A673 (cell line): ENCODE measurements at regions not wholly inside any gene's neighbourhood (a gene's known extent, or its start where the extent isn't known, plus 50 kb on each side); places are given as distances from the start of the nearest gene placed in this dataset.

ENCODE experiments used
- BruUV-seq: library from RNA; stranded (reverse); fragments of 400-500 nt; replicated peaks from 2 replicates; lab custom pipeline; 2021; lab: Mats Ljungman, UMichigan
- CTCF ChIA-PET: fragments of 300-600 bp; sonication (Branson Sonifier 250); formaldehyde crosslinking; loops from one replicate; lab custom pipeline; 2022; ENCODE audit warnings: antibody characterized with exemption; lab: Charles Lee
- POLR2A ChIA-PET: fragments of 300-600 bp; sonication (Branson Sonifier 250); formaldehyde crosslinking; loops from one replicate; lab custom pipeline; 2022; ENCODE audit warnings: antibody characterized with exemption; ENCODE audit not compliant: low non-redundant PET; lab: Charles Lee
- DNase-seq: peaks from one replicate; pipeline ENCODE4 v3.0.0-alpha.2; 2015; ENCODE audit warnings: low spot score
- H3K27ac ChIP-seq: fragments of 200-600 bp; sonication (generic); 2 replicates; pipeline ENCODE4 v1.5.1; 2016; ENCODE audit warnings: mixed run types, low read depth, mild to moderate bottlenecking, mixed read lengths, antibody characterized with exemption, low read length; ENCODE audit not compliant: poor library complexity, severe bottlenecking
- H3K27me3 ChIP-seq: fragments of 200-600 bp; sonication (generic); replicated peaks from 2 replicates; pipeline ENCODE4 v1.6.1; 2017; ENCODE audit warnings: mixed run types, low read depth, mild to moderate bottlenecking, mixed read lengths, antibody characterized with exemption, low read length; ENCODE audit not compliant: insufficient read depth, poor library complexity
- H3K36me3 ChIP-seq: fragments of 200-600 bp; sonication (generic); 2 replicates; pipeline ENCODE4 v1.6.1; 2016; ENCODE audit warnings: mixed run types, mild to moderate bottlenecking, mixed read lengths, antibody characterized with exemption, low read length; ENCODE audit not compliant: insufficient read depth, poor library complexity, severe bottlenecking
- H3K4me1 ChIP-seq: fragments of 200-600 bp; sonication (generic); 2 replicates; pipeline ENCODE4 v1.6.1; 2017; ENCODE audit warnings: mixed run types, mild to moderate bottlenecking, mixed read lengths, antibody characterized with exemption, low read length; ENCODE audit not compliant: insufficient read depth, poor library complexity, severe bottlenecking
- H3K4me3 ChIP-seq: fragments of 200-600 bp; sonication (generic); 2 replicates; pipeline ENCODE4 v1.5.1; 2016; ENCODE audit warnings: low read depth, mixed run types, mild to moderate bottlenecking, mixed read lengths, low read length; ENCODE audit not compliant: poor library complexity, severe bottlenecking
- H3K9me3 ChIP-seq: fragments of 200-600 bp; sonication (generic); 2 replicates; pipeline ENCODE4 v1.6.1; 2016; ENCODE audit warnings: mixed run types, low read depth, mild to moderate bottlenecking, mixed read lengths, antibody characterized with exemption, low read length; ENCODE audit not compliant: poor library complexity, severe bottlenecking
- CTCF ChIP-seq: fragments of 300-800, 200-600 bp; sonication (generic); conservative IDR thresholded peaks from 2 replicates; pipeline ENCODE4 v1.5.1; 2017; ENCODE audit warnings: low read depth, mild to moderate bottlenecking, antibody characterized with exemption, low read length, moderate library complexity, mixed read lengths
- EZH2 ChIP-seq: fragments of 200-600 bp; sonication (generic); IDR thresholded peaks from 2 replicates; pipeline ENCODE4 v1.6.1; 2017; ENCODE audit warnings: borderline replicate concordance, low read depth, mild to moderate bottlenecking, mixed read lengths, antibody characterized with exemption, low read length; ENCODE audit not compliant: poor library complexity, severe bottlenecking
- intact Hi-C: fragments of 100-400 bp; cut with micrococcal nuclease; formaldehyde crosslinking; loops from one replicate; pipeline ENCODE4 v1.10.0; 2022; ENCODE audit not compliant: unreplicated experiment

- no peak for DNase-seq
- POLR2A ChIA-PET = no interaction called here
- no peak overlapping the region for H3K27ac ChIP-seq
- no peak for TF ChIP-seq CTCF
- no peak for TF ChIP-seq EZH2
- CTCF ChIA-PET = no interaction called here
- no TSS peak for BruUV-seq
- intact Hi-C loops = no loop called here
- no peaks in the 10 kb centered on the region for H3K36me3 ChIP-seq
- H3K27me3 ChIP-seq = no peaks in the 10 kb centered on the region
- H3K4me1 ChIP-seq = no peaks in the 10 kb centered on the region
- H3K9me3 ChIP-seq = no peaks in the 10 kb centered on the region
- no peak overlapping the region for H3K4me3 ChIP-seq
Measured at GRCh38 chr1:217268058-217268457, 362.8 kb downstream of the GPATCH2 start.

- H3K4me3 ChIP-seq = no peak overlapping the region
Measured at GRCh38 chr1:217261636-217262035, 369.3 kb downstream of the GPATCH2 start.

GRCh38 chr1:217260676-217261075 lies 370.2 kb downstream of the GPATCH2 start:
- no peak for DNase-seq
- CTCF ChIA-PET = no interaction called here
- H3K4me1 ChIP-seq = no peaks in the 10 kb centered on the region
- no peaks in the 10 kb centered on the region for H3K27me3 ChIP-seq
- intact Hi-C loops = no loop called here
- BruUV-seq = no TSS peak
- no peak overlapping the region for H3K27ac ChIP-seq
- POLR2A ChIA-PET = no interaction called here
- no peaks in the 10 kb centered on the region for H3K9me3 ChIP-seq
- TF ChIP-seq CTCF = no peak
- no peak for TF ChIP-seq EZH2
- no peaks in the 10 kb centered on the region for H3K36me3 ChIP-seq
- no peak overlapping the region for H3K4me3 ChIP-seq

More at GRCh38 chr1:217261636-217262035, 369.3 kb downstream of the GPATCH2 start:
- ChIA-PET CTCF (no interaction called here), POLR2A (no interaction called here)
- no peaks in the 10 kb centered on the region for H3K36me3 ChIP-seq
- TF ChIP-seq EZH2 (no peak), CTCF (no peak)
- H3K27me3 ChIP-seq = no peaks in the 10 kb centered on the region
- no TSS peak for BruUV-seq
- no peaks in the 10 kb centered on the region for H3K4me1 ChIP-seq
- H3K9me3 ChIP-seq = no peaks in the 10 kb centered on the region
- no peak for DNase-seq
- intact Hi-C loops = no loop called here
- no peak overlapping the region for H3K27ac ChIP-seq
